GM12891 (cell line): ENCODE measurements at regions not wholly inside any gene's neighbourhood (a gene's known extent, or its start where the extent isn't known, plus 50 kb on each side); places are given as distances from the start of the nearest gene placed in this dataset.

Experiments used
- DNase-seq: peaks from one replicate; pipeline ENCODE4 v3.0.0; 2011; ENCODE audit warnings: low spot score; ENCODE audit not compliant: insufficient read length
- FAIRE-seq: peaks from 2 replicates; lab custom pipeline; 2011; peaks lifted over from hg19 to GRCh38; lab: Jason Lieb, UNC
- PAX5 ChIP-seq: IDR thresholded peaks from 2 replicates; pipeline ENCODE4 v1.6.1; 2011; ENCODE audit warnings: low read length, moderate library complexity, mild to moderate bottlenecking; ENCODE audit not compliant: insufficient read depth, severe bottlenecking
- POLR2A ChIP-seq: IDR thresholded peaks from 2 replicates; pipeline ENCODE4 v1.6.1; 2011; ENCODE audit warnings: low read depth, low read length, control low read depth
- POLR2AphosphoS5 ChIP-seq: IDR thresholded peaks from 2 replicates; pipeline ENCODE4 v1.6.1; 2011; ENCODE audit warnings: low read depth, low read length, control low read depth
- POU2F2 ChIP-seq: IDR thresholded peaks from 2 replicates; pipeline ENCODE4 v1.6.1; 2011; ENCODE audit warnings: low read depth, mild to moderate bottlenecking, control low read depth, low read length, moderate library complexity
- SPI1 ChIP-seq: IDR thresholded peaks from 2 replicates; pipeline ENCODE4 v1.6.1; 2011; ENCODE audit warnings: low read depth, low read length, control low read depth
- TAF1 ChIP-seq: IDR thresholded peaks from 2 replicates; pipeline ENCODE4 v1.6.1; 2011; ENCODE audit warnings: low read depth, low read length, control low read depth

- DNase-seq (no peak), FAIRE-seq (no peak)
- TF ChIP-seq SPI1 (no peak), POLR2AphosphoS5 (no peak), POU2F2 (no peak)
These were observed 418.8 kb downstream of the SHANK2 start for GRCh38 chr11:70833554-70833953.

GRCh38 chr11:70834277-70834940, 418.0 kb downstream of the SHANK2 start:
- FAIRE-seq (no peak), DNase-seq (no peak)
- no peak for TF ChIP-seq PAX5
- no peak for TF ChIP-seq POLR2AphosphoS5
- TF ChIP-seq TAF1: no peak
- no peak for TF ChIP-seq SPI1
- no peak for TF ChIP-seq POU2F2
- TF ChIP-seq POLR2A: no peak

- TF ChIP-seq PAX5 (no peak), POLR2A (no peak), SPI1 (no peak), TAF1 (no peak), POU2F2 (no peak), POLR2AphosphoS5 (no peak)
- DNase-seq: no peak
- FAIRE-seq: no peak
These were observed 417.3 kb downstream of the SHANK2 start for GRCh38 chr11:70834984-70835560.

GRCh38 chr11:70836071-70836470, 416.3 kb downstream of the SHANK2 start:
- no peak for DNase-seq
- FAIRE-seq: no peak
- TF ChIP-seq POLR2A (no peak), SPI1 (no peak), TAF1 (no peak), POLR2AphosphoS5 (no peak), POU2F2 (no peak), PAX5 (no peak)

GRCh38 chr11:70838198-70838597, 414.2 kb downstream of the SHANK2 start:
- DNase-seq: no peak
- no peak for FAIRE-seq
- TF ChIP-seq SPI1 (no peak), POLR2AphosphoS5 (no peak), PAX5 (no peak), POLR2A (no peak), TAF1 (no peak), POU2F2 (no peak)

GRCh38 chr11:70839851-70840250, 412.5 kb downstream of the SHANK2 start:
- DNase-seq (no peak), FAIRE-seq (no peak)
- TF ChIP-seq SPI1: no peak
- TF ChIP-seq POLR2AphosphoS5: no peak
- no peak for TF ChIP-seq PAX5
- TF ChIP-seq TAF1: no peak
- TF ChIP-seq POU2F2: no peak
- TF ChIP-seq POLR2A: no peak

- TF ChIP-seq POLR2A (no peak), TAF1 (no peak), POLR2AphosphoS5 (no peak), PAX5 (no peak), SPI1 (no peak), POU2F2 (no peak)
- DNase-seq (no peak), FAIRE-seq (no peak)
These were observed 411.1 kb downstream of the SHANK2 start for GRCh38 chr11:70841264-70841663.

GRCh38 chr11:70842256-70842655, 410.1 kb downstream of the SHANK2 start:
- DNase-seq (no peak), FAIRE-seq (no peak)
- TF ChIP-seq POU2F2 (no peak), TAF1 (no peak), SPI1 (no peak), POLR2AphosphoS5 (no peak), PAX5 (no peak), POLR2A (no peak)

- FAIRE-seq: no peak
- TF ChIP-seq SPI1: no peak
- TF ChIP-seq POLR2A: no peak
- TF ChIP-seq PAX5: no peak
- no peak for TF ChIP-seq POU2F2
- TF ChIP-seq POLR2AphosphoS5: no peak
- TF ChIP-seq TAF1: no peak
These were observed 409.7 kb downstream of the SHANK2 start for GRCh38 chr11:70842701-70843100.

More at GRCh38 chr11:70842701-70843100, 409.7 kb downstream of the SHANK2 start:
- DNase-seq: no peak
